ENCODE measurements at regions not wholly inside any gene's neighbourhood (a gene's known extent, or its start where the extent isn't known, plus 50 kb on each side); places are given as distances from the start of the nearest gene placed in this dataset.

DNA sequence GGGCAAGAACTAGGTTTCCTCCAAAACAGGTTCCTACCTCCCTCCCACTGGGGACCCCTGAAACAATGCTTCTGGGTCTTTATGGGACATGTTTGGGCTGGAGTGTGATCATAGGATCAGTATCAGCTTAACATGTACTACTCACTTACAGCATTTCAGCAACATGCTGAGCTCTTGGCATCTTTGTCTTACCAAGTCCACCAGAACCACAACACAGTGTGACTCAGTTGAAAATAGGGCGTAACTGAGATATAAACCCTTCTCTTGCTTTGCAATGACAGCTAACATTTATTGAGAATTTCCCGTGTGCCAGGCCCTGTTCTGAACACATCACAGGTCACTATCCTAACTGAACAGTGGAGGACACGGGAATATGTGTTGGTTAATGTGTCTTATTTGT, 218.5 kb upstream of the LNX1 start (continued):
- TF ChIP-seq, protein P1, sequence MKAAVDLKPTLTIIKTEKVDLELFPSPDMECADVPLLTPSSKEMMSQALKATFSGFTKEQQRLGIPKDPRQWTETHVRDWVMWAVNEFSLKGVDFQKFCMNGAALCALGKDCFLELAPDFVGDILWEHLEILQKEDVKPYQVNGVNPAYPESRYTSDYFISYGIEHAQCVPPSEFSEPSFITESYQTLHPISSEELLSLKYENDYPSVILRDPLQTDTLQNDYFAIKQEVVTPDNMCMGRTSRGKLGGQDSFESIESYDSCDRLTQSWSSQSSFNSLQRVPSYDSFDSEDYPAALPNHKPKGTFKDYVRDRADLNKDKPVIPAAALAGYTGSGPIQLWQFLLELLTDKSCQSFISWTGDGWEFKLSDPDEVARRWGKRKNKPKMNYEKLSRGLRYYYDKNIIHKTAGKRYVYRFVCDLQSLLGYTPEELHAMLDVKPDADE (IDR thresholded peaks at IDR 0.05), result no peak
- TF ChIP-seq, protein P2, sequence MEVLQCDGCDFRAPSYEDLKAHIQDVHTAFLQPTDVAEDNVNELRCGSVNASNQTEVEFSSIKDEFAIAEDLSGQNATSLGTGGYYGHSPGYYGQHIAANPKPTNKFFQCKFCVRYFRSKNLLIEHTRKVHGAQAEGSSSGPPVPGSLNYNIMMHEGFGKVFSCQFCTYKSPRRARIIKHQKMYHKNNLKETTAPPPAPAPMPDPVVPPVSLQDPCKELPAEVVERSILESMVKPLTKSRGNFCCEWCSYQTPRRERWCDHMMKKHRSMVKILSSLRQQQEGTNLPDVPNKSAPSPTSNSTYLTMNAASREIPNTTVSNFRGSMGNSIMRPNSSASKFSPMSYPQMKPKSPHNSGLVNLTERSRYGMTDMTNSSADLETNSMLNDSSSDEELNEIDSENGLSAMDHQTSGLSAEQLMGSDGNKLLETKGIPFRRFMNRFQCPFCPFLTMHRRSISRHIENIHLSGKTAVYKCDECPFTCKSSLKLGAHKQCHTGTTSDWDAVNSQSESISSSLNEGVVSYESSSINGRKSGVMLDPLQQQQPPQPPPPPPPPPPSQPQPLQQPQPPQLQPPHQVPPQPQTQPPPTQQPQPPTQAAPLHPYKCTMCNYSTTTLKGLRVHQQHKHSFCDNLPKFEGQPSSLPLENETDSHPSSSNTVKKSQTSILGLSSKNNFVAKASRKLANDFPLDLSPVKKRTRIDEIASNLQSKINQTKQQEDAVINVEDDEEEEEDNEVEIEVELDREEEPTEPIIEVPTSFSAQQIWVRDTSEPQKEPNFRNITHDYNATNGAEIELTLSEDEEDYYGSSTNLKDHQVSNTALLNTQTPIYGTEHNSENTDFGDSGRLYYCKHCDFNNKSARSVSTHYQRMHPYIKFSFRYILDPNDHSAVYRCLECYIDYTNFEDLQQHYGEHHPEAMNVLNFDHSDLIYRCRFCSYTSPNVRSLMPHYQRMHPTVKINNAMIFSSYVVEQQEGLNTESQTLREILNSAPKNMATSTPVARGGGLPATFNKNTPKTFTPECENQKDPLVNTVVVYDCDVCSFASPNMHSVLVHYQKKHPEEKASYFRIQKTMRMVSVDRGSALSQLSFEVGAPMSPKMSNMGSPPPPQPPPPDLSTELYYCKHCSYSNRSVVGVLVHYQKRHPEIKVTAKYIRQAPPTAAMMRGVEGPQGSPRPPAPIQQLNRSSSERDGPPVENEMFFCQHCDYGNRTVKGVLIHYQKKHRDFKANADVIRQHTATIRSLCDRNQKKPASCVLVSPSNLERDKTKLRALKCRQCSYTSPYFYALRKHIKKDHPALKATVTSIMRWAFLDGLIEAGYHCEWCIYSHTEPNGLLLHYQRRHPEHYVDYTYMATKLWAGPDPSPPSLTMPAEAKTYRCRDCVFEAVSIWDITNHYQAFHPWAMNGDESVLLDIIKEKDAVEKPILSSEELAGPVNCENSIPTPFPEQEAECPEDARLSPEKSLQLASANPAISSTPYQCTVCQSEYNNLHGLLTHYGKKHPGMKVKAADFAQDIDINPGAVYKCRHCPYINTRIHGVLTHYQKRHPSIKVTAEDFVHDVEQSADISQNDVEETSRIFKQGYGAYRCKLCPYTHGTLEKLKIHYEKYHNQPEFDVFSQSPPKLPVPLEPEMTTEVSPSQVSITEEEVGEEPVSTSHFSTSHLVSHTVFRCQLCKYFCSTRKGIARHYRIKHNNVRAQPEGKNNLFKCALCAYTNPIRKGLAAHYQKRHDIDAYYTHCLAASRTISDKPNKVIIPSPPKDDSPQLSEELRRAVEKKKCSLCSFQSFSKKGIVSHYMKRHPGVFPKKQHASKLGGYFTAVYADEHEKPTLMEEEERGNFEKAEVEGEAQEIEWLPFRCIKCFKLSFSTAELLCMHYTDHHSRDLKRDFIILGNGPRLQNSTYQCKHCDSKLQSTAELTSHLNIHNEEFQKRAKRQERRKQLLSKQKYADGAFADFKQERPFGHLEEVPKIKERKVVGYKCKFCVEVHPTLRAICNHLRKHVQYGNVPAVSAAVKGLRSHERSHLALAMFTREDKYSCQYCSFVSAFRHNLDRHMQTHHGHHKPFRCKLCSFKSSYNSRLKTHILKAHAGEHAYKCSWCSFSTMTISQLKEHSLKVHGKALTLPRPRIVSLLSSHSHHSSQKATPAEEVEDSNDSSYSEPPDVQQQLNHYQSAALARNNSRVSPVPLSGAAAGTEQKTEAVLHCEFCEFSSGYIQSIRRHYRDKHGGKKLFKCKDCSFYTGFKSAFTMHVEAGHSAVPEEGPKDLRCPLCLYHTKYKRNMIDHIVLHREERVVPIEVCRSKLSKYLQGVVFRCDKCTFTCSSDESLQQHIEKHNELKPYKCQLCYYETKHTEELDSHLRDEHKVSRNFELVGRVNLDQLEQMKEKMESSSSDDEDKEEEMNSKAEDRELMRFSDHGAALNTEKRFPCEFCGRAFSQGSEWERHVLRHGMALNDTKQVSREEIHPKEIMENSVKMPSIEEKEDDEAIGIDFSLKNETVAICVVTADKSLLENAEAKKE (CRISPR knock-in tag; IDR thresholded peaks at IDR 0.05), result no peak
- TF ChIP-seq POLR2AphosphoS5 (IDR thresholded peaks at IDR 0.05; ENCODE audit: low read depth), result no peak
- TF ChIP-seq EZH2 (IDR thresholded peaks at IDR 0.05; ENCODE audit: low read depth, unreplicated experiment), result no peak
- TF ChIP-seq CREB1 (CRISPR knock-in tag; IDR thresholded peaks at IDR 0.05; ENCODE audit: low read depth), result no peak
- no peak for TF ChIP-seq ZNF331 (CRISPR knock-in tag; IDR thresholded peaks at IDR 0.05; ENCODE audit: low read depth)

DNA sequence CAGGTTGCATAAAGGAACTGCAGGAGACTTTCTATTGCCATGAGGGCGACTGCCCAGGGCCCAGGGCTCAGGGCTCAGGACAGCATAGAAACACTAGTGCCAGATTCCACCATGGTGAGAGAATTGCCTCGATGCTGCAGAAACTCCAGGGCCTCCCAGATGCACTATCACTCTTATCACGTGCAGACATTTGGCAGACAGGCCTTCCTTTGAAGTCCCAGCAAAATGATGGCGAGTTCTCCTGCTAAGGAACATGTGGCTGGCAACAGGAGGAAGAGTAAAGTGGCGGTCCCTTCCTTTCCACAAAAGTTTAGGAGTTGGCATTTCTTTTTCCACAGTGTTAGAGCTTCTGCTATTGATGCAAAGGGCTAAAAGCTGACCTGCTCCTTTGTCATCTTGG, 214.0 kb upstream of the LNX1 start:
- H3K27me3 Mint-ChIP-seq (ENCODE audit: insufficient read depth, low read depth, poor library complexity), result peaks cover 1% of the 10 kb centered on the region
- H3F3A ChIP-seq (replicated peaks; ENCODE audit: low read depth), result no peaks in the 10 kb centered on the region
- no peak for TF ChIP-seq POLR2AphosphoS5 (IDR thresholded peaks at IDR 0.05; ENCODE audit: low read depth)
- H3K9me2 ChIP-seq (ENCODE audit: insufficient read depth), result peaks cover 10% of the 10 kb centered on the region; the same call in 1 of the 2 replicates
- H2AFZ ChIP-seq, result no peak overlapping the region
- ATAC-seq, result no peak
- H3K27me3 ChIP-seq (ENCODE audit: insufficient read depth), result no peaks in the 10 kb centered on the region
- no peak overlapping the region for H3K4me3 ChIP-seq
- H4K20me1 ChIP-seq (replicated peaks; ENCODE audit: insufficient read depth), result no peaks in the 10 kb centered on the region
- no peak overlapping the region for H3K27ac Mint-ChIP-seq
- no peaks in the 10 kb centered on the region for H3K4me1 Mint-ChIP-seq
- DNase-seq (ENCODE audit: low spot score), result no peak
- no peaks in the 10 kb centered on the region for H3K79me2 ChIP-seq (replicated peaks; ENCODE audit: insufficient read depth)
- no peaks in the 10 kb centered on the region for H3K4me1 ChIP-seq (ENCODE audit: insufficient read depth)
- no peak overlapping the region for H3K4me3 Mint-ChIP-seq
- H3K9me3 Mint-ChIP-seq, result no peaks in the 10 kb centered on the region
- H3K27ac ChIP-seq (ENCODE audit: low read depth), result no peak overlapping the region
- H3K36me3 ChIP-seq (ENCODE audit: insufficient read depth), result no peaks in the 10 kb centered on the region
- no peak overlapping the region for H3K4me2 ChIP-seq
- H3K36me3 Mint-ChIP-seq (ENCODE audit: low read depth), result no peaks in the 10 kb centered on the region

Data from GM23338 (cell line).